Activated CD4-positive, alpha-beta T cell treated with anti-CD3 and anti-CD28 coated beads for 4 hours (primary cell): ENCODE measurements at regions not wholly inside any gene's neighbourhood (a gene's known extent, or its start where the extent isn't known, plus 50 kb on each side); places are given as distances from the start of the nearest gene placed in this dataset.

Source experiments
- DNase-seq, 2 donors: peaks; one replicate each; pipeline ENCODE4 v3.0.0-alpha.2; 2020

- no peak for DNase-seq
Observed at GRCh38 chr22:25351631-25352293, 132.3 kb downstream of the CRYBB2 start.

DNA sequence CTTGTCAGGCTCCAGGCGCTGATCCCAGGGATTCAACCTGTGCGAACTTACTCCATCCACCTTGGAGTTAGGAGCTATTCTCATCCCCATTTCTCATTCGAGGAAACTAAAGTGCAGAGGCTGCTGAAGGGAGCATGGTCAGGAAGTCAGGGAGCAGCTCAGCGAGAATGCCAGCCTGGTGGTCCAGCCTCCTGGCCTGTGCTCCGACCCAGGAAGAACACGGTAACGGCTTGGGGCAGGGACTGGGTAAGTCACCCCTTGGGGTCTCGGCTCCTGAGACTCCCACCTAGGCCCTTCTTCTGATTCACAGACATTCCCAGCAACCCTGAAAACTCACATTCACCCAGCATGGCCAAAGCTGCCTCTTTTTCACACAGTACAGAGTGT, 132.8 kb downstream of the CRYBB2 start:
- no peak for DNase-seq

DNA sequence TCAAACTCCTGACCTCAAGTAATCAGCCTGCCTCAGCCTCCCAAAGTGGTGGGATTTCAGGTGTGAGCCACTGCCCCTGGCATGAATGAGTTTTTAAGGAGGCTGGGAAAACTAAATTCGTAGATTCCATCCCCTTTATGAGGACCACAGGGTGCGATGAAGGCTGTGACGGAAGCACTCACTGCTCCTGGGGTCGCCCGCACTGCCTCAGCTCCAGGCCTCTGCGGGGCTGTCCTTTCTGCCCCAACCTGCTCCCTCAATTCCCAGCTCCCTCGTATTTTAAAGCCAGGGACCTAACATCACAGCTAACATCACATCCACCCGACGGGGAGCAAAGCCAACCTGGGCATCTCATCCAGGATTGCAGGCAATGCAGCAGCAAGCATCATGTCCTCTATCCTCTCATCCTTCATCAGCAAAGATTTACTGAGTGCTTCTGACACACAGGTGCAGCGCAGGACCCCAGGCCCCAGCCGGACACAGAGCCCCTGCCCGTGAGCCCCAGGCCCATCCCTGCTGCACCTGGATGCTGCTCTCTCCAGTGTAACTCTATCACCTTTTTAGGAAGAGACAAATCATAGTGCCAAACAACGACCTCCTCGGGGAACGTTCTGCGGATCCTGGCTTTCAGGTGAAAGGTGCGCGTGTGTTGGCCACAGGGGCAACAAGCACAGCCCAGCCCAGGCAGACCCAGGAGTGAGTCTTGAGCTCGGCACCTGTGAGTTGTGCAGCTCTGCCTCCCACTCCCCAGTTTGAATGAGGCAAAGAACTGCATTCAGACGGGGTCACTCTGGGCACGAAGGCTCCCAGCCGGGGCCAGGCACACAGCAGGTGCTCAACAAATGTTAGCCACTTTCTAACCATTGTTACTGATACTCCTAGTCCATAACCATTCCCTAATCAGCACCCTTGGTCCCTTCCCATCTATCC, 134.3 kb downstream of the CRYBB2 start:
- DNase-seq: no peak

DNA sequence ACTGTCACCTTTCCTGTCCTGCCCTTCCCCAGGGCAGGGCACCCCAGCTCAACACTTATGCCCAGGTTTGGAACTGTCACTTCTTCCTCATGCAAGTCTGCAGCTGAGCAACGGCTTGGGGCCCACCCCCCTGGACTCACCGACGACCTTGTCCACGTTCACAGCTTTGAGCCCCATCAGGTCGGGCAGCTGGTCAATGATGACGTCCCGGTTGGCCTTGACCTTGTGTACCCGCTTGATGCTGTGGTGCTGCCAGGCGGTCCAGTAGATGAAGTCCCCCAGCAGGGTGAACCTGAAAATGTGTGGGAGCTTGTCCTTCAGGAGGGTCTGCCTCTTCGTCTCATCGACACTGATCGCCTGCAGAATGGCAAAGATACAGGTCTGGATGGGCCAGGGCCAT, 135.0 kb downstream of the CRYBB2 start:
- no peak for DNase-seq

DNA sequence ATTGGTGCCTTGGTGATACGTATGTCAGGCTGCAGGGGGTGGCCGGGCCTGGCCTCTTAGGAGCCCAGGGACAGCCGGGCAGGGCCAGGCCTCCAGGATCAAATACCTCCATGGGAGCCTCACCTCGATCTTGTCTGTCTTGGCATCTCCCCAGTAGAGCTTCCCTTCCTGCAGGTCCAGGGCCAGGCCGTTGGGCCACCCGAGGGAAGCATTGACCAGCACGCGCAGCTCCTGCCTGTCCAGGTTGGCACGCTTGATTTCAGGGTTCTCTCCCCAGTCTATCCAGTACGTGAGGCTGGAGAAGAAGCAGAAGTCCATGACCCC, 137.7 kb downstream of the CRYBB2 start:
- no peak for DNase-seq

GRCh38 chr22:25357606-25358420, 138.4 kb downstream of the CRYBB2 start:
- no peak for DNase-seq

- no peak for DNase-seq
Observed at GRCh38 chr22:25358421-25359170, 139.2 kb downstream of the CRYBB2 start.

- DNase-seq: no peak
Observed at GRCh38 chr22:25359601-25360261, 140.3 kb downstream of the CRYBB2 start.

DNA sequence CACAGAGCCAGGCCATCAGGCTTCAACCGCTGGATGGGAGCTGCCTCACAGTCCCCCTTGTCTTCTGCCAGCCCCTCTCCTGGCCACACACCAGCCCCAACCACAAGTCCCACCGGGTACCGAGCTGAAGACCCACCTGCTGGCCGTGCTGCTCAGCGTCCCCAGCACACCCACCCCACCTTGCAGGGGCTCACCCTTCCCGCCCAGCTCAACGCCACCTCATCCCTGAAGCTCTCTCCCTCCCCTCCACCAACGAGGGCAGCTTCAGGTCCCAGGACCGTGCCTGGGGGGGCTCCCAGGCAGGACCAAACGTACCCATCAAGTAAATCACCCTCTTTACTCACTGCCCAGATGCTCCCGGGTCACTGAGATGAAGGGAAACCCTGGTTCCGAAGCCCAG, 141.0 kb downstream of the CRYBB2 start:
- DNase-seq: no peak

DNA sequence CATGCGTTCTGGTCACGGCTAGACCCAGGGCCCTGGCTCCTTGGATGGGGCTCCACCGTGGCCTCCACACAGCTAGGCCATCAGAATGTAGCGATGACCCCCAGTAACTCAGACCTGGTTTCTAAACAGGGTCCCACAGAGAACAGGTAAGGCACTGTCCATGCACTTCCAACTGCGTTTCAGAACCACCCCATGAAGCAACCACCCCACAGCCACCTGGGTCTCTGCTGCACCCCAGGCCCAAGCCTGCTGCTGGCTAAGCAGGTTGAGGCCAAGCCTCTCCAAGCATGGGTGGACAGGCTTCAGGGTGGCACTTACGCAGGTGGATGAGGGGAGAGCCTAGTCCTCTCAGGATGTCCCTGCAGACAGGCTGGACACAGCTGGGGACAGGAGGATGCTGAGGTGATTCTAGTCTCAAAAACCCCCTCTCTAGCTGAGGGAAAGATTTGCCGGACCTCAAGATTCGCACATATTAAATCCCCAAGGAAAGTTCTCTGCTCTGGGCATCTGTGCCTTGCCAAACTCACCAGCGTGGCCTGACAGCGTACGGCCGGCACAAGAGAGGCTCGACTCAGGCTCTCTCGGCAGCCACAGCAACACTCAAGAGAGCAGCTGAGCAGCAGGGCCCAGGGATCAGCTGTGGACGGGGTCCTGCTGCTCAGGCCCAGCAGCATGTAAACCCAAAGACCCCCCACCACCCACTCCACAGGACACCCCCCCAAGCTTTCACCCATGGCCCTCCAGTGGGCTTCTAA, 141.6 kb downstream of the CRYBB2 start:
- no peak for DNase-seq

- no peak for DNase-seq
Observed at GRCh38 chr22:25361899-25362214, 142.4 kb downstream of the CRYBB2 start.

GRCh38 chr22:25362215-25362882, 142.9 kb downstream of the CRYBB2 start:
- DNase-seq: peak; percentile 51 to 70

GRCh38 chr22:25362883-25363240, 143.4 kb downstream of the CRYBB2 start:
- no peak for DNase-seq

- DNase-seq: no peak
Observed at GRCh38 chr22:25363474-25363873, 144.0 kb downstream of the CRYBB2 start.

DNA sequence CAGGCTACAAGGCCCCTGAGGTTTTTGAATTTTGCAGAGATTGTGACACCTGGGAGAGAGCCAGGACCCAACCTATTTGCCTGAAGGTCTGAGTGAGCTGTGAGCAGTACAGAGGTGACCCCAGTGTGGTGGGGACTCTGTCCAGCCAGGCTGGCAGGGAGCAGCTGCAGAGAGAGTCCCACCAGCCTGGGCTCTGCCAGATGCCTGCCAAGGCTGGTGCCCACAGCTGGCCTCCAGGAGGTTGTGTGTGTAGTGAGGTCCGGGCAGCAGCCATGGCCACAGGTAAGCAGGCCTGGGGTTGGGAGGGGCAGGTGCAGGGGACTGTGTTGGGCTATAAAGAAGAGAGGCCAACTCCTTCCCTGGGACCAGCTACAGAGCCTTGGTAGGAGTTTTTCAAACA, 144.8 kb downstream of the CRYBB2 start:
- no peak for DNase-seq

DNA sequence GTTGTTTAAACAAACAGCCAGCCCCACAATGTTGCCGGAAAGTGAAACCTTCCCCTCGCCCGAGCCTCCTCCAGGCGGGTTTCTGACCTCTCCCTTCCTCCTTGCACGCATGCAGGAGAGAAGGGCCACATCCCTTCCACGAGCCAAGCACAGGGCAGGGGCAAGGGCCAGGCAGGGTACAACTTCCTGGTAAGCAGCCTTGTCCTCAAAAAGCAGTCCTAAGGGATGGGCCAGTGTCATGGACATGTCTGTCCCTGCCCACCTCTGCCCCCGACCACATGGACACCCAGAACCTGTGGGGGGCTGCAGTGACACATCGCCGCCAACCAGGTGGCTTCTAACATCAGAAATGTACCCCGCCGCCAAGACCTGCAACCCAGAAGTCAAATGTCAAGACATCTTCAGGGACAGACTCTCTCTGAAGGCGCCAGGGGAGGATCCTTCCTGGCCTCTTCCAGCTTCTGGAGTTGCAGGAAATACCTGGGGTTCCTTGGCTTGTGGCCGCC, 145.3 kb downstream of the CRYBB2 start:
- DNase-seq: no peak

GRCh38 chr22:25365491-25366261, 146.2 kb downstream of the CRYBB2 start:
- DNase-seq: no peak

- no peak for DNase-seq
Observed at GRCh38 chr22:25366408-25366807, 147.0 kb downstream of the CRYBB2 start.

- DNase-seq: no peak
Observed at GRCh38 chr22:25366876-25367466, 147.5 kb downstream of the CRYBB2 start.

DNA sequence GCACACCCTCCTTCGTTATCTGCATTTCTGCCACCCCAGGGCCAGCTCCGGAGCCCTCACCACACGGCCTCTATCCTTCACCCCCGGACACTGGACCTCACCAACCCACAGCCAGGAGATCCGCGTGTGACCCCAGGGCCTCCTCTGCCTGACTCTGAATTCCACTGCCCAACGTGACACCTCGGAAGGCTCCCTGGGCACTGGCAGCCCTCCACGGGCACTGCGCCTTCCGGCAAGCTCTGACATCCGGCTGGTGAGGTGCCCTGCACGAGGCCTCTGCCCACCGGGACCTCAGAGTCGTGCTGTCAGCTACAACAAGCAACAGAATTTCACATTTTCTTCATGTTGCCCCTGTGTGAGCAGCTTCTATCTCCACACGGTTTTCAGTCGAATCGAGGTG, 148.3 kb downstream of the CRYBB2 start:
- DNase-seq: no peak
